H1 (cell line): ENCODE measurements at regions not wholly inside any gene's neighbourhood (a gene's known extent, or its start where the extent isn't known, plus 50 kb on each side); places are given as distances from the start of the nearest gene placed in this dataset.

Experiments
- BACH1 ChIP-seq: IDR thresholded peaks from 2 replicates; pipeline ENCODE4 v1.6.1; 2012; ENCODE audit warnings: low read length, improper control_type of control experiment
- EZH2 ChIP-seq: fragments of 200-600 bp; sonication (generic); IDR thresholded peaks from 2 replicates; pipeline ENCODE4 v1.7.1; 2012; ENCODE audit warnings: low read depth, mild to moderate bottlenecking, moderate library complexity, low read length, inconsistent platforms; ENCODE audit not compliant: severe bottlenecking
- JUN ChIP-seq: IDR thresholded peaks from 2 replicates; pipeline ENCODE4 v1.6.1; 2011; ENCODE audit warnings: low read depth, mild to moderate bottlenecking, improper control_type of control experiment, low read length
- JUND ChIP-seq: IDR thresholded peaks from 2 replicates; pipeline ENCODE4 v1.6.1; 2011; ENCODE audit warnings: mild to moderate bottlenecking, improper control_type of control experiment, low read length
- KDM5A ChIP-seq: fragments of 200-600 bp; IDR thresholded peaks from 2 replicates; pipeline ENCODE4 v1.7.1; 2012; ENCODE audit warnings: mild to moderate bottlenecking, low read length, inconsistent platforms, mixed read lengths
- RNF2 ChIP-seq: fragments of 200-900, 300-1000 bp; sonication (generic); IDR thresholded peaks from 2 replicates; pipeline ENCODE4 v1.7.1; 2016; ENCODE audit warnings: borderline replicate concordance, low read depth, mild to moderate bottlenecking, antibody characterized with exemption, low read length; ENCODE audit not compliant: poor library complexity, severe bottlenecking; ENCODE audit errors: missing control alignments
- SUZ12 ChIP-seq: fragments of 200-600 bp; sonication (generic); IDR thresholded peaks from 2 replicates; pipeline ENCODE4 v1.6.1; 2012; ENCODE audit warnings: mild to moderate bottlenecking, inconsistent platforms, low read length, moderate library complexity, mixed read lengths
- YY1 ChIP-seq: IDR thresholded peaks from 2 replicates; pipeline ENCODE4 v1.6.1; 2011; ENCODE audit warnings: low read depth, mild to moderate bottlenecking, low read length

GRCh38 chr4:120440730-120441129 is 374.1 kb upstream of the MAD2L1 start (continued):
- no peak for TF ChIP-seq JUN
- TF ChIP-seq BACH1 = no peak
- no peak for TF ChIP-seq RNF2
- no peak for TF ChIP-seq YY1
- no peak for TF ChIP-seq KDM5A
- TF ChIP-seq EZH2 = no peak
- no peak for TF ChIP-seq SUZ12
- no peak for TF ChIP-seq JUND
- TF ChIP-seq, all 59 proteins: peak for 0
